Upper lobe of right lung (tissue), 1 donor: ENCODE measurements at regions not wholly inside any gene's neighbourhood (a gene's known extent, or its start where the extent isn't known, plus 50 kb on each side); places are given as distances from the start of the nearest gene placed in this dataset.

Experiments
- ATAC-seq: fragments of 200-7000 bp; cut with Tn5 transposase; one replicate; pipeline ENCODE4 v1.9.1; 2020; ENCODE audit warnings: mild to moderate bottlenecking, moderate library complexity
- DNase-seq: peaks from one replicate; pipeline ENCODE4 v3.0.0-alpha.2; 2020
- H3K27ac ChIP-seq: fragments of 200-600 bp; one replicate; pipeline ENCODE4 v1.8.0; 2022
- H3K27me3 ChIP-seq: fragments of 200-600 bp; one replicate; pipeline ENCODE4 v1.8.0; 2022; ENCODE audit warnings: mild to moderate bottlenecking
- H3K36me3 ChIP-seq: fragments of 200-600 bp; one replicate; pipeline ENCODE4 v1.8.0; 2022
- H3K4me1 ChIP-seq: fragments of 200-600 bp; one replicate; pipeline ENCODE4 v1.8.0; 2022
- H3K4me3 ChIP-seq: fragments of 200-600 bp; one replicate; pipeline ENCODE4 v1.8.0; 2022; ENCODE audit warnings: mild to moderate bottlenecking
- H3K9me3 ChIP-seq: fragments of 200-600 bp; one replicate; pipeline ENCODE4 v1.8.0; 2022
- intact Hi-C: fragments of 100-400 bp; cut with DNase I; formaldehyde crosslinking; loops from one replicate; pipeline ENCODE4 v1.11.0; 2022
- TF ChIP-seq, protein P1 (sequence below): fragments of 200-600 bp; IDR thresholded peaks from one replicate; pipeline ENCODE4 v1.8.0; 2022; ENCODE audit warnings: antibody characterized with exemption
- donor health status: DM: no; HTN: yes; CAD: no; lungs with severe emphysema.

DNA sequence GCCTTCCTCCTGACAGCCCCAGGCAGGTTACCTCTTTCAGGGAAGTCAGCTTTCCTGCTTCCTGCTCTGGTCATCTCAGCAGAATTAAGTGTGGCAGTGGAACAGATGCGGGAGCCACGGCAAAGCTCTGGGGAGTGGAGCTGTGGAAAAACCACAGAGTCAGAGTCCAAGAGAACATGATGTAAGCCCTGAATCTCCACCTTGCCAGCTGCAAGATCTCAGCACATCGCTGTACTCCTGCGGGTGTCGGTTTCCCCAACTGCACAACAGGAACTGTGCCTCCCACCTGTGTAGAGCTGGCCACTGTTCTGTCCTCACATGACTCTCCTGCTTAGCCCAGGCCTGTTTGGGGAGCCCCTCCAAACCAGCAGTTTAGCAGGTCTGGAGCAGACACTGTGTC lies 123.7 kb downstream of the MATN1 start:
- intact Hi-C loops = no loop called here
- TF ChIP-seq, protein P1, sequence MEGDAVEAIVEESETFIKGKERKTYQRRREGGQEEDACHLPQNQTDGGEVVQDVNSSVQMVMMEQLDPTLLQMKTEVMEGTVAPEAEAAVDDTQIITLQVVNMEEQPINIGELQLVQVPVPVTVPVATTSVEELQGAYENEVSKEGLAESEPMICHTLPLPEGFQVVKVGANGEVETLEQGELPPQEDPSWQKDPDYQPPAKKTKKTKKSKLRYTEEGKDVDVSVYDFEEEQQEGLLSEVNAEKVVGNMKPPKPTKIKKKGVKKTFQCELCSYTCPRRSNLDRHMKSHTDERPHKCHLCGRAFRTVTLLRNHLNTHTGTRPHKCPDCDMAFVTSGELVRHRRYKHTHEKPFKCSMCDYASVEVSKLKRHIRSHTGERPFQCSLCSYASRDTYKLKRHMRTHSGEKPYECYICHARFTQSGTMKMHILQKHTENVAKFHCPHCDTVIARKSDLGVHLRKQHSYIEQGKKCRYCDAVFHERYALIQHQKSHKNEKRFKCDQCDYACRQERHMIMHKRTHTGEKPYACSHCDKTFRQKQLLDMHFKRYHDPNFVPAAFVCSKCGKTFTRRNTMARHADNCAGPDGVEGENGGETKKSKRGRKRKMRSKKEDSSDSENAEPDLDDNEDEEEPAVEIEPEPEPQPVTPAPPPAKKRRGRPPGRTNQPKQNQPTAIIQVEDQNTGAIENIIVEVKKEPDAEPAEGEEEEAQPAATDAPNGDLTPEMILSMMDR = no peak

DNA sequence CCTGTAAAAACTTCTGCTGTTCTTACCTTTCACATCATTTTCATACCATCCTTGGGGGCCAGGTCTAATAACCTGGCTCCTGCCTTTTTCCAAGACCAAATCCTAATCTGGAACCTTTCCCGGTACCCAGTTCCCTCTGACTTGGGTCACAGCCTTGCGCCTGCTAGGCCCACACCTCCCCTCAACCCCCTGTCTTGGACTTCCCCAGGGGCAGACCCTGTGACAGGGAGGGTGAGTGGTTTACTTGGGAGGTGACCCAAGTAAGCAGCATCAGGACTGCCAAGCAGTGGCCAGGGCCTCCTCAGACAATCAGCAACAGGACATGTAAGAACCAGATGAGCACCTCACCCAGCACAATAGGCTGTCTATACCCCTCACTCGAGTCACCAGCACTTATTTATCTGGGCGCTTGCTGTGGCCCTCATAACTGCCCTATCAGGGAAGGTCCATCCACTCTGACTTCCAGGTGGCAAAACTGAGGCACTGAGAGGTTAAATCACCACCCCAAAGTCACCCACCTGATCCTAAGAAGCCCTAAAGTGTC lies 124.7 kb downstream of the MATN1 start:
- no peak overlapping the region for H3K27ac ChIP-seq
- H3K9me3 ChIP-seq = no peaks in the 10 kb centered on the region
- no peaks in the 10 kb centered on the region for H3K36me3 ChIP-seq
- TF ChIP-seq, protein P1 = no peak
- H3K4me1 ChIP-seq = no peaks in the 10 kb centered on the region
- DNase-seq (no peak), ATAC-seq (no peak)
- no peak overlapping the region for H3K4me3 ChIP-seq
- intact Hi-C loops = no loop called here
- peaks cover 16% of the 10 kb centered on the region for H3K27me3 ChIP-seq

More for the DNA sequence above, 123.7 kb downstream of the MATN1 start:
- Histone ChIP-seq H3K9me3 (no peaks in the 10 kb centered on the region), H3K4me1 (no peaks in the 10 kb centered on the region), H3K27ac (no peak overlapping the region), H3K36me3 (no peaks in the 10 kb centered on the region), H3K4me3 (no peak overlapping the region), H3K27me3 (peaks cover 12% of the 10 kb centered on the region)
- ATAC-seq (no peak), DNase-seq (no peak)

DNA sequence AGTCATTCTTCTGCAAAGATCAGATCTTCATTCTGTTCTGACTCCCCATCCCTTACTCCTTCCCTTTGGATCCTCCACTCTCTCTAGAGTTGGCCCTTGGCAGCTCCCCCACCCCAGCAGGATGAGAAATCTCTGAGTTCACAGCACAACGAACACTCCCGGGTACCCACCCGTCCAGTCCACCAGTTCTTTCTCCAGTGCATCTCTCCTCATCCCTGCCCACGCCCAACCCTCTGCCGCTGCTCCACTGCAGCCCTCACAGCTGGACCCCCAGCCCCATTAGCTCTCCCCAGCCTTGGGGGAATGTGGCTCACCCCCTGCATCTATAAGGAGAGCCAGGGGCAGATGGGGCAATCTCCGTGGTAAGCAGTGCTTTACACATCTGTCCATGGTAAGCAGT lies 125.7 kb downstream of the MATN1 start:
- Histone ChIP-seq H3K4me1 (no peaks in the 10 kb centered on the region), H3K9me3 (no peaks in the 10 kb centered on the region), H3K27me3 (peaks cover 21% of the 10 kb centered on the region), H3K36me3 (no peaks in the 10 kb centered on the region), H3K27ac (no peak overlapping the region), H3K4me3 (no peak overlapping the region)
- TF ChIP-seq, protein P1 = no peak
- intact Hi-C loops = no loop called here
- DNase-seq = no peak
- no peak for ATAC-seq

DNA sequence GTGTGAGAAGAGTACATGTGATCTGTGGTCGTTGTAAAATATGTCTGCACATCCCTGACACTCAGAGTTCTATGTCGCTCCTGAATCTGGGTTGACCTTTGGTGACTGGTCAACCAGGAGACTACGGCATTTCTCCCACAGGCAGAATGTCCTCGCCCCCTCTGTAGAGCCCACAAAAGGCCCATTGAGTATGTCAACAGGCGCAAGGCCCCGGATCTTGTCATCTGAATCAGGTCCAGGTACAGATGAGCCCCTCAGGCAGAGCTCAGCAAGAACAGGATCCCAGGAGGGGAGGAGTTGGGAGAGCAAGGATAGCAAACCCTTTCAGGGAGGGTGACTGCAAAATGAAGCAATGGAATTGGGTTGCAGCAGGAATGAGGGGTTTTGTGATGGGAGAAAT lies 126.5 kb downstream of the MATN1 start:
- no peak for ATAC-seq
- no peak overlapping the region for H3K27ac ChIP-seq
- TF ChIP-seq, protein P1 = no peak
- H3K27me3 ChIP-seq = peaks cover 21% of the 10 kb centered on the region
- no peak overlapping the region for H3K4me3 ChIP-seq
- no peak for DNase-seq
- intact Hi-C loops = no loop called here
- no peaks in the 10 kb centered on the region for H3K4me1 ChIP-seq
- H3K36me3 ChIP-seq = no peaks in the 10 kb centered on the region
- peaks cover 3% of the 10 kb centered on the region for H3K9me3 ChIP-seq

DNA sequence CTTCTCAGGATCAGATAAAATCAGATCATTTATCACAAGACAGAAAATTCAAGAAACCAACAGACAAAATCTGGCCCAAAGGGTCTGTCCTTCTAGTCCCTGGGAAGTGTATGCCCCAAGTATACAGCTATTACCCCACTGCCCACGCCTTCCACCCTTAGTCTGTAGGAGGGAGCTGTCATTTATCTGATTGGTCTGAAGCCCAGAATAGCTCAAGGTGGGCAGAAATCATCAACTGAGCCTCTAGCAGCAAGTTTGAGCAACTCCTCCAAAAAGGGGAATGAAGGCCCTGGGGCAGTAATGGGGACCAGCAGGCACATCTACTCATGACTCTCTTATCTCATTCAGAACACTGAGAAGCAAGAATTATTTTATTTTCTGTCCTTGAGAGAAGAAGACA lies 126.9 kb downstream of the MATN1 start:
- TF ChIP-seq, protein P1 = no peak
- Histone ChIP-seq H3K27me3 (peaks cover 21% of the 10 kb centered on the region), H3K4me1 (no peaks in the 10 kb centered on the region), H3K36me3 (no peaks in the 10 kb centered on the region), H3K27ac (no peak overlapping the region), H3K4me3 (no peak overlapping the region), H3K9me3 (peaks cover 3% of the 10 kb centered on the region)
- DNase-seq (no peak), ATAC-seq (no peak)
- intact Hi-C loops = no loop called here

DNA sequence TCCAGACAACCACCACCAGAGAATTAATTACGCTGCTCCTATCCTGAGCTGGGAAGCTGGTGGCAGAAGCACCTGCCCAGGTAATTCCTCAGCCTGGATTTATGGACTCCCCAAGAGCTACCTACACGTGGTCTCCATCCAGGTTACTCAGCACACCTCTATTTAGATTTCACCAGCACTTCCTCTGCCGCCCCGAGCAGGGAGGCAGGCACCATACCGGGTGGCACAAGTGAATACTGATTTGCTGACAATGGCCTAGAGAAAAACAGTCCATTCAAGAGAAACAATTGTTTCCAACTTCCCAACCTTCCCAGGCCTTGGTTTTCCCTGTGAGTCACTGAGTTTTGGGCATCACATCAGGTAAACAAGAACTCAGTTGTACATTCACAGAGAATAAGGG lies 134.3 kb downstream of the MATN1 start:
- TF ChIP-seq, protein P1 = no peak
- Histone ChIP-seq H3K4me1 (no peaks in the 10 kb centered on the region), H3K4me3 (no peak overlapping the region), H3K27me3 (peaks cover 32% of the 10 kb centered on the region), H3K27ac (no peak overlapping the region), H3K36me3 (no peaks in the 10 kb centered on the region), H3K9me3 (peaks cover 3% of the 10 kb centered on the region)
- ATAC-seq (no peak), DNase-seq (no peak)
- intact Hi-C loops = no loop called here
